Neural cell (in vitro differentiated cells): ENCODE measurements at regions not wholly inside any gene's neighbourhood (a gene's known extent, or its start where the extent isn't known, plus 50 kb on each side); places are given as distances from the start of the nearest gene placed in this dataset.

Experiments
- CTCF ChIP-seq: fragments of 450-650 bp; IDR thresholded peaks from 2 replicates; pipeline ENCODE4 v1.5.1; 2014; ENCODE audit warnings: antibody characterized with exemption, mild to moderate bottlenecking, moderate library complexity; ENCODE audit not compliant: poor library complexity, severe bottlenecking
- POLR2AphosphoS5 ChIP-seq: IDR thresholded peaks from 2 replicates; pipeline ENCODE4 v1.6.1; 2012

GRCh38 chr6:84892671-84893070 is 128.3 kb upstream of the TBX18 start:
- TF ChIP-seq CTCF (no peak), POLR2AphosphoS5 (no peak)
